GM10266 (cell line): ENCODE measurements at regions not wholly inside any gene's neighbourhood (a gene's known extent, or its start where the extent isn't known, plus 50 kb on each side); places are given as distances from the start of the nearest gene placed in this dataset.

Source experiments
- DNase-seq: peaks from one replicate; pipeline ENCODE4 v3.0.0; 2012; ENCODE audit errors: extremely low spot score
- CTCF ChIP-seq: IDR thresholded peaks from 2 replicates; pipeline ENCODE4 v1.5.1; 2012; ENCODE audit warnings: mild to moderate bottlenecking, low read depth; ENCODE audit not compliant: control insufficient read depth, insufficient read depth; ENCODE audit errors: missing control alignments

DNA sequence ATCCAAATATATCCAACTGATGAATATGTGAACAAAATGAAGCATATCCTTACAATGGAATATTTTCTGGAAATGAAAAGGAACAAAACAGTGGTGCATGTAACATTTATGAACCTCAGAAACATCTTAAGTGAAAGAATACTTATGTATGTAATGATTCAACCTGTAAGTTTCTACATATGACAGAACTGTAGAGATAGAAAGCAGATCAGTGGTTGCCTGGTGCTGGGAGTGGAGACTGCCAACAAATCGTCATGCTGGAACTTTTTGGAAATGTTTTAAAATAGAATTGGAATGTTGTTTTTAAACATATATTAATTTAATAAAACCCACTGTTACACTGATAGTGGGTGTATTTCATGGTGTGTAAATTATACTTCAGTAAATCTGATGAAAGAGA is 667.5 kb downstream of the RAPGEF2 start:
- TF ChIP-seq CTCF = no peak
- DNase-seq = no peak

- no peak for DNase-seq
- no peak for TF ChIP-seq CTCF
Observed at GRCh38 chr4:159770969-159771368, 668.1 kb downstream of the RAPGEF2 start.

- DNase-seq = no peak
- TF ChIP-seq CTCF = no peak
Observed at GRCh38 chr4:159776961-159777360, 674.1 kb downstream of the RAPGEF2 start.

DNA sequence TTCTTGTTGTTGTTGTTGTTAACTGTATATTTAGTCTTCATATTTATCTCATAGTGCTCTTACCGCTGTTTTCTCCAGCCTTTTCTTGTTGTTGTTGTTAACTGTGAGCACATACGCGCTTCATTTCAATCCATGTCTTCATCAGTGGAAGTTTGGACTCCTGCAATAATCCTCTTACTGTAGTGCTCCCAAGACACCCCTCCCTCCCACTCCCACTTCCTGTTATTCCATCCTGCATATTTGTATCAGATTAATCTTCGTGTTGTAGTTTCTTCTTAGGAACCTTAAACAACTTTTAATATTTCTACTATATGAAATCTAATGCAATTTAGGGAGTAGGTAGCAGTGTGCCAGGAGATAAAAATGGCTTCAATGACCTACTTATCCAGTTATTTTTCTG is 674.8 kb downstream of the RAPGEF2 start:
- no peak for TF ChIP-seq CTCF
- no peak for DNase-seq

DNA sequence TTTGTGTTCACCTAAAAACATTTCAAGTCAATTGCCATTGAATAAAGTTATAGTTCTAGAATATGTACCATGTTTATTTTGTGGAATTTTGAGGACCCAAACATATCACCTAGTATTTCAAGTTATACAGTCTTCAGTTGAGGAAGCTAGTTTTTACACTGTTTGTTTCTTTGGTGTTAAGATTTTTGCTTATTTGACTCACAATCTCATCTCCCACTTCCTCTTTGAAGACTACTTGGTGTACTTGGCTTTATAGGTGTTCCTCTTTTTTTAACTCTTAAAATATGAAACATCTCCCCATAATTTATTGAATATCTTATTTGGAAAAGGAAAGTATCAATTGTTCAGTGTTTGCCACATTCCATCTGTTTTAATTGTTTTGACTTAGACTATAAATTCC is 675.4 kb downstream of the RAPGEF2 start:
- no peak for DNase-seq
- no peak for TF ChIP-seq CTCF

- TF ChIP-seq CTCF = no peak
- DNase-seq = no peak
Observed at GRCh38 chr4:159779716-159780115, 676.8 kb downstream of the RAPGEF2 start.

- no peak for DNase-seq
- TF ChIP-seq CTCF = no peak
Observed at GRCh38 chr4:159780196-159780922, 677.5 kb downstream of the RAPGEF2 start.
